ENCODE measurements at regions not wholly inside any gene's neighbourhood (a gene's known extent, or its start where the extent isn't known, plus 50 kb on each side); places are given as distances from the start of the nearest gene placed in this dataset.

DNA sequence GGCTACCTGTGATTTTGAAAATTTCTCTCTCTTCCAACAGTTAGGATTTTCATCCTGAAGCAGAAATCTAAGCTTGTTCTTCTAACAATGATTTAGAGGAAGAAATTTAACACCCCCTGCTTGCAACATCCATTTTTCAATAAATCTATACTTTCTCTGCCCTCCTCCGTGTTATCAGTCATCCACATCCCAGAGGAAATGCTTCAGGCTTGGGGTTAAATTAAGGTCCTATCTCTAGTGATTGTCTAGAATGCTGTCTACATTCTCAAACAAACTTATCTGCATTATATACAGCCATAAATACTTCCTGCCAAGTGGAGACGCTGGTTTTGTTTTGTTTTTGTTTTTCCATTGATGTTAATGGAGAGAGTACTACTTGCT, 371.0 kb downstream of the CSNK1G3 start:
- no peak for DNase-seq

DNA sequence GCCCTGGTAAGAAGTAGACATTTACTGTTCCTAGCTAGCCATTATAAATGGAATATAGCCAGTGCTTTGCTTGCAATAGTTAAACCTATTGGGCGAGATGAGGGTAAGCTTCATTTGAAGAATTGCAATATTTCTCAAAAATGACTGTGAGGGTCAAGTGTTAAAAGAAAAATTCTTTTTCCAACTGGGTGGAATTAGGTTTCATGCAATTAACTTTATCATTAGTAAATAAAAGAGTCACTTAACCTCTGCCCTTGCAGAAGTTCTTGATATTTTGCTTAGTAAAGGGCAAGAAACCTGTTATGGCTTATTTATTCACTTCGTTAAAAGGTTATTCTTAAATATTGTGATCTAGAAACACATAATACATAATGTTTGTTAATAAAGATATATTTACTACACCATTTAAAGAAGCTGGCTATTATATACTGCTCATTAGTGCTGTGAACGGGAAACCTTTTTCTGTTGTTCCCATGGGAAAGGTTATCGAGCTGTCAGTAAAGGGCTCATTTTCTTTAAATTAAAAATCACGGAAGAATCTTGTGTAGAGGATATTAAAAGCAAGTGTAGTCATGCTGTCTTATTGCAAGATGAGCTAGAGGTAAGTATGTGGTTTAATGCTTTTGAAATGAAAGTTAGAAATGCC, 370.5 kb downstream of the CSNK1G3 start:
- peak; percentile 27 for DNase-seq

DNA sequence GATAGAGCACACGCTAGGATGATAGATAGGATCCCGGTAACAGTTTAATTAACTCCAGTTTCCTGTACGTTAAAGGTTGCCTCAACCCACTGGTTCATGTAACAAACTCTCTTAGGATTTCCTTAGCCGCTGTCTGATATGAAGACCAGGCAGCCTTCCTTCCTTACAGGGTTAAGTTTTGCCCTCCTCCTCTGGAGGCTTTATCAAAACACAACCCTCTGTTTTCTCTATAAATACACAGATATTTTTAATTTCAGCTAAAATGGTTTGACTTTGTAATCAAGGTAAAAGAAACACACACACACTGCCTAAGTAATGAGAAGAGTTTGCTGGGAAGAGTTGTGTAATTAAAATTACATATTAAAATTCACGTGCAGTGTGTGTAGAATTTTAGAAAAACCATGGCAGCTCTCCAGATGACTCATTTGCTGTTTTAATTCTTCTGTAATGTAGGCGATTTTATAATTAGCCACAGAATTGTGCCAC, 369.8 kb downstream of the CSNK1G3 start:
- no peak for DNase-seq

DNA sequence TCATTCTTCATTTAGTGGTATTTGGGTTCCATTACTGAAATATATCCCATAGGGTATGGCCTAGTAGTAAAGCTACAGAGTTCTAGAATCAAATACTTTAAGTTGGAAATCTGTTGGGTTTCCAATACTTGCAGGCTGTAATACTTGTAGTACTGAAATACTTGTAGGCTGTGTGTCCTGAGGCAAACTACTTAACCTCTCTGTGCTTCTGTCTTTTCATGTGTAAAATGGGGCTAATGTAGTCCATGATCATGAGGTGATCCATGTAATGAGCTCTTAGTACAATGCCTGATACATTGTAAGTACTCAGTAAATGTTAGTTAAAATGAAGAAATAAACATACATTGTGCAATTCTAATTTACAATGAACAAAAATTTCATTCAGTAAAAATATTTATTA, 368.9 kb downstream of the CSNK1G3 start:
- DNase-seq, result no peak

DNA sequence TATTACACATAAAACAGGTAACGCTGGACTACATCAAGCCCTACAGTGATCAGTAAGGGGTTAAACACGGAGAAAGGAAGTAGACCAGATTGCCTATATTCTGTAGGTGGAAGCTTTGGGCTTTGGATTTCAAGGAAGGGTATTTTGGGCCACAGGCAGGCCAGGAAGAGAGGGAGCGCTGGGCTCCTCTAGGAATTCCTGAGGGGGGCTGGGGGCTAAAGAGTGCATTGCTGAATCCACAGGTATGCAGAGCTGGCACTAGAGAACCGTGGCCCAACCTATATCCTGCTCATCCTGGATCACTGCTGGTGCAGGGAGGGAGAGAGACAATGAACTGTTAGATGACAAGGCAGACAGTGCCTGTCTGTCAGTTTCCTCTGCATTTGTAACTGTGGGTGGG, 367.1 kb downstream of the CSNK1G3 start:
- DNase-seq, result no peak

DNA sequence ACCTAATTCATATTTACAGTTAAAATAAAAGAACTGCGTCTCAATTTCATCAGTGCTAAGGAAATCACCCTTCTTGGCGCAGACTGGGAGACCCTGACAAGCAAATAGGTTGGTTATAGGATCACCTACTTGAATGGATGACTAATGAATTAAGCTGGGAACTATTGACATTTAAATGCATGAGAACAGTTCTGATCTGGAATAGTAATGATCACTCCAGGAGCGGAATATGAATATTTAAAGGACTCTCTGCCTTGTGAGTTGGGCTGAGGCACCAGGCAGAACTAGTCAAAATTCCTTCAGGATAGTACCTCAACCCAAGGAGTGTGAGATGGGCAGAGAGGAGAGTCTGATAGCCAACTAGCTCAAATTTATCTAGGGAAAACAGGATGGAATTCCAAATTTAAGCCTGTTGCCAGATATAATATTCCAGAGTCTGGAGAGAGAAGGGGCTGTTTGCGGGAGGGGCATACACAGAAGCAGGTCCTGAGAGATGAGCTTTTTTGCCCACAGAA, 364.4 kb downstream of the CSNK1G3 start:
- DNase-seq, result no peak

DNA sequence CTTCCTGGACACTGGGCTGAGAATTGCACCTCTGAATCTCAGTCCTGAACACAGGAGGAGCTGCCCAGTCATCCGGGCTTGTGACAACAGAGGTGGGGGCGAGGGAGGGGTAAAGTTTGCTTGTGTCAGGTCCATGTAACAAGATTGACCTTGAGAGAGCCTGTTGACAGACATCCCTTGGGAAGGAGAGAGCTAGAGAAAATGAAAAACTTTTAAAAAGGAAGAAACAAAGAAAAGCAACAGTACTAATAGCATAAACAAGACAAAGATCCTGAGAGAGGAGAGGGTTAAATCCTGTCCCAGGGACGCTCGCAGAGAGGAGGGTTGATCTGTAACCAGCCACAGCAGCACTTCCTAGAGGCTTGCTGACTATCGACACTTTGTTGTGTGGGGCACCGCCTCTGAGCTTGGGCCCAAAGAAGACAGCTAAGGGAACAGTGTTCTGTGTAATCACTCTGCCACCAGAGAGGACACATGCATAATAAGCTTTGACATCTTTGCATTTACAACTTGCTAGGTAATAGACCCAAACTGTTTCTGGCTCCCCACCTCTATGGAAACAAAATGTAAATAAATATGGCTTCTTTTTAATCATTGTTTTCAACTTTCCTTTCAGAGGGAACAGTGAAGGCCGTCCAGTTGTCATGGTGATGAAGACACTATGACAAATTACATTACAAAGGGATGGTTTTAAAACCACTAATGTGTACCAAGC, 363.7 kb downstream of the CSNK1G3 start:
- DNase-seq, result no peak

DNA sequence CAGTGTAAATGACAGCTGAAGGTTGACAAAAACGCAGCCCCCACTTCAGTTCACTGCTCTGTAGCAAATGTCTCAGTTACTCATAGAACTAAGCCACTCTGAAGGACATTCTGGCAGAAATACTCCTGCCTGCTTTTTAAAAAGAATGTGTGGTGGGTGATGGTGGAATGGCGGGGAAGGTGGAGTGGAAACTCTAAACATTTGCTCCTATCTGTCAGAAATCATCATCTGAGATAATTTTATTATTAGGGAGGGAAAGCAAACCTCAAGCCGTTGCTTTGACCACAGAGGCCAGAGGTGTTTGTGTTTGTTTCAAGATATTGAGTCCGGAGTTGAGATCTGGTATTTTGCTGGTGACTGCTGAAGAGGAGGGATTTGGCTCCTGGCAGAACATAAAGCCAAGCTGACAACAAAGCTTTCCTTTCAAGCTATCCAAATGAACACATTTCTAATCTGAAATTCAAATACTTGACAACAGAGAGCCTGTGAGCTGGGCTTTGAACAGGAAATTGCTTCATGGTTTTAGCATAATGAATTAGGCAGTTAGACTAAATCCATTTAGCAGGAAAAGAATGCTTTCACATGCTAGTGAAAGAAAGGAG, 362.7 kb downstream of the CSNK1G3 start:
- DNase-seq, result no peak

DNA sequence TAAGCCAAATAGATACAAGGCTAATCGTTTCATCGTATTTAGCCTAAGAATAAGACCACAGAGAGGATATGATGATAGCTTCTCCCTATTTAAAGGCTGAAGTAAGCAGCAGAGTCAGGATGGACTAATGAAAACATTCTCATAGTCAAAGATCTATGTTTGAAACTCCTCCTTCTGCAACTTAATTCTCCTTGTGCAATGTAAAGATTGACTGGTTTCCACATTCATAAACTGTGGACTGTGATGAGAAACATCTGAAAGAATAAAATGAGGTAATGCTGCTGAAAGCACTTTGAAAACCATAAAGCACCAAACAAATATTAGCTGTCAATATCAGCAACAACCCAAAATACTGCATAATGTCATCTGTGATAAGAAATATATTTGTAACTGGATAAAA, 361.9 kb downstream of the CSNK1G3 start:
- DNase-seq, result no peak

DNA sequence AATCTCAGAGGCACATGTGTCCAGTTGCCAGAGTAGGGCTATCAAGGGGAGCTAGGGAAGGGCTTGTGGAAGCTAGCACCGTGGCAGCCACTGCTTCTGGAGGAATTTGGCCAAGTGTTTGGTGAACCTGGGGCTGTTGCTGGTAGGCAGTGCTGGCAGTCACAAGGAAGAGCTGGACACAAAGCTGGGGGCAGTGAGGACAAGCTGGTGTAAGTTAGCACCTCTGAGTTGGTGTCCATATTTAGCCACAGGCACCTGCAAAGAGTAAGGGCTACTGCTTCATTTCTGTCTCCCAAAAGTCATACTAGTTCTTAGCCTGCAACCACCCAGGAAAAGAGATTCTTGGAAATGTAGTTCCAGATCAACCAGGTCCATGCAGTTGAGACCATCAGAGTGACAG, 359.4 kb downstream of the CSNK1G3 start:
- DNase-seq, result no peak

DNA sequence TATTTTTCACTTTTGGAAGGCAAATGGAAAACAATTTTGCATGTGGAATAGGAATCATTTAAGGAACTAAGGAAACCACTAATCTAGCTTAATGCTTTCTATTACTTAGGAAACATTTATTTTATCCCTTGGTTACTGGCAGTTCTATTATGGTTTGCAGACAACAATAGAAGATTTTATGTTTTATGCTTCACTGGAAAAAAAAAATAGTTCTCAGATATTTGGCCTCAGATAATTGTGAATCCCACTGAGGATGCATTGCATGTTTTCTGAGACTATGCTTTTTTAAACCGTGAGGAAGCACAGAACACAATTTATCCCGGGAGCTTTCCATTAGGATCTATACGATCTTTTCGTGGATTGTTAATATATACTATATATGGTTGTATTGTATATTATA, 356.9 kb downstream of the CSNK1G3 start:
- no peak for DNase-seq

DNA sequence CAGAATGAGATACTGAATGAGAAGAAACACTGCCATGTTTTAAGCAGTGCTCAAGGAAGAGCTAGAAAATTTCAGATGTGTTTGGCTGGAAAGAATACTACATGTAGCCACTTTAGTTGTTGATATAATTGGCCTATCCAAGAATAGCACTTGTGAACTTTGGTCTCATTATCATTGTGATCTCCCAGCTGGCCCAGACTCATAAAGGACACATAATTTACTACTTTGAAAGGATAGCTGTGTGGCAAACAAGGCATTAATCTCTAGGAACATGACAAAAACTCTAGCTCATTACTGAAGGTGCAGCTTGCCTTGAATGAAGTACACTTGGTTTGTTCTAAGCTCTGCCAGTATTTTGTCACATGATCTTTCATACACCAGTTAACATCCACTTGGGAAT, 356.3 kb downstream of the CSNK1G3 start:
- DNase-seq, result peak; percentile 2

DNA sequence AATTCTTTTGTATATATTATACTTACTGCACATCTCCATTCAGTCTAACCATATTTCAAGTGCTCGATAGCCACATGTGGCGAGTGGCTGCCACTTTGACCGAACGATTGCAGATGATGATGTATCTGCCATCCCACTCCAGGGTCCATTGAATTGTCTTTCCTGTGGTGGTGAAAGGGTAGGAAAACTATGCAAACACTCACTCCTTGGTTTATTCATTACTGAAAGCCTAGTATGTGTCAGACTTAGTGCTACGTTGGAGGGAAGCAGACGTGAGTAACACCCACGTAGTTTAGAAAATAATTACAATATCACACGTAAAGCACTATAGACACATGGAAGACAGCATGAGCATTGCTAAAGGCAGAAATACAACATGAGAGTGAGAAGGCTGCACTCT, 353.7 kb downstream of the CSNK1G3 start:
- DNase-seq, result no peak

DNA sequence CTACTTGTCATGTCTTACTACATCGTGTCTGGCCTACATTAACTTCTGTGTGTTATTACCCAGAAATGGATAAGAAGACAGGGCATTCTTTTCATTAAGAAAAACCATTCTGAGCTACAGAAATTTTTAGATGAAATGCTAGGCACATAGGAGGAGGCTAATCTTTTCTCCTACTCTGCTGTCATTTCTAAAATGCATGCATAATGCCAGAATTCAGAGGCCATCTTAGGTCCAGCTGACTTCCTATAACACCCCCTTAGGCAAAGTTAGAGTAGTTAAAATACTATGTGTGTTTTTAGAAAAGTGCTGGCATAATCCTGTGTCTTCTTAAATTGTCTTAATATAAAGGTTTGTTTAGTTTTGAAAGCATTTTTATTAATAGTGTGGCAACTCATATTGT, 352.6 kb downstream of the CSNK1G3 start:
- no peak for DNase-seq

DNA sequence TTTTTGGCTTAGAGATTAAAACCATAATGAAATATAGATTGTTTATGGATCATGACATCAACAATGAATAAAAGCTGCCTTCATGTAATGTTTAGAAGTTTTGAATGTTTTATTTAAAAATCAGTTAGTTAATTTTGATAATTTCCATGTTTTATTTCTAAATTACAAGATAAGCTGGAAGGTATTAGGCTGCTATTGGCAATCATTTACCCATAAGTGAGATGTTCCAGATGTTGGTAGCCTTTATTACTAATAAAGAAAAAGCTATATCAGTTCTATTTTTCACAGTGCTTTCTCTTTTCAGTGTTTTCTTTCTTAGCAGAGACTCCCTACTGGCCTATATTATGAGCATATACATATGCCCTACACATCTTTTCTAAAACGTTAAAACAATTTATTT, 347.0 kb downstream of the CSNK1G3 start:
- DNase-seq, result no peak

DNA sequence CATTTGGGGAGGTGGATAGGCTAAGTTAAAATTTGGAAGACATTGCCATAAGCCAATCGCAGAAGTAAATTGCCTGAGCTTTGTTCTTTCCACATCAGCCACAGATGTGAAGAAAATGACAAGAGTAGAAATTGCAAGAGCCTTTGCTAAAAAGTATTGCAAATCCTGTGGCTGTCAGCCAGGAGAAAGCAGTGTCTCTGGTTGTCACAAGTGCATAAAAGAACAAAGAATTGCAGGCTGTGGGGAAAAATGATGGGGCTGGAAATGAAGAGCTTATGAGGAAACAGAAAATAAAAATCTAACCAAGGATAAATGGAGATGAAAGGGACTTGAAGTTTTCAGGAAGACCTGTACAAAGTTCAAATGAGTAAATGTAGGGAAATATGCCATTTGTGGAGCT, 344.8 kb downstream of the CSNK1G3 start:
- no peak for DNase-seq

DNA sequence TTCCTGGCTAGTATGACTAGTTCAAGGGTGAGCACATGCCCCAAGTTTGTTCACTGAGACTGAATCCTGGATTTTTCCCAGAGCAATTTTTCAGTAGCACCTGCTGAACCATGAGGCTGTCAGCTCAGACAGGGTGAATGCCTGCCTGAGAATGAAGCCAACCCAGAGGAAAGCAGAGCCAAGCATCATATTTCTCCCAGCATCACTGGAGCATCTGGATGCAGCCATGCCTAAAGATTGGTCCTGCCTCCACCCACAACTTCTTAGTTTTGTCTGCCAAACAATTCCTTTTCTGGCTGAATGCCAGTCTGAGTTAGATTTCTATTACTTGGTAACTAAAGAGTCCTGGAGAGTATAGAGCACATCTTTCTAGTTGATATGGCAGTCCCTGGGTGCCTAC, 343.6 kb downstream of the CSNK1G3 start:
- DNase-seq, result peak; percentile 92

DNA sequence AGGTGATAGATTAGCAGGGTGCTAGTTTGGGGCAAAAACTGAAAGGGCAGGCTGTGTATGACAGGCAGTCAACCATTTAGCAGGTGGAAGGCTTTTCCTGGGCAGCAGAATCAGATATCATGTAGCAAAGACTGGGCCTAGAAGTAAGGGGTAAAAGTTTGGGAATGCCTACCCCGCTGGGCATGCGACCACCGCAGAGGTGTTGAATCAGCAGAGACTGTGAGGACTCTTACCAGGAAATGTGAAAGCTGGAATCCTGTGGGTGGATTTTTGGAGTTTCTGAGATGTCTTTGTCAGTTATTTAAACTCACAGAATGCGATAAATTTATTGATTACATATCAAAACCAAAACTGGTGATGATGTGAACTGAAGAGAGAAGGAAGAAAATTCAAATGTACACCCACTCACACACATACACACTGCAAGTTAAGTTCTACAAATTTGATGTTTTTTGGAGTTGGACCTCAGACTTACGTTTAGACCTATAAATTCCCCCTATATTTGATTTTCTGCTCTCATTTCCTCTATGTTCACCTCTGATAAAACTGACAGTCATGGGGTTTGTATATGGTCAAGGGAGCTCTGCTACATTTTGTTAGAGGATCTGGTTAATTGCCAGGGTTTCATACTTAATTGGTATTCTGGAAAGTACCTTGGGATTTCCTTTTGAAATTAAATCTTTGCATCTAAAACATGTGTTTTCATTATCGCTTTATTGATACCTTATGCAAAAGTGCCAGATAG, 333.6 kb downstream of the CSNK1G3 start:
- no peak for DNase-seq

DNA sequence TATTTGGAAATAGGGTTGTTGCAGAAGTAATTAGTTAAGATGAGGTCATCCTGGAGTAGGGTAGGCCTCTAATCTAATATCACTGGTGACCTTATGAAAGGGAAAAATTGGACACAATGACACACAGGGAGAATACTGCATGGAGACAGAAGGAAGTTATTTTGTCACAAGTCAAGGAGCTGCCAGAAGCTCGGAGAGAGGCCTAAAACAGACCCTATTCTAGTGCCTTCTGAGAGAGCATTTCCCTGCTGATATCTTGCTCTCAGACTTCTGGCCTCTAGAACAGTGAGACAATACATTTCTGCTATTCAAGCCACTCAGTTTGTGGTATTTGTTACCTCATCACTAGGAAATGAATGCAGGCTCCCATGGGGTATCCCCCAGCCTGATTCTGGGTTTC, 332.9 kb downstream of the CSNK1G3 start:
- no peak for DNase-seq

DNA sequence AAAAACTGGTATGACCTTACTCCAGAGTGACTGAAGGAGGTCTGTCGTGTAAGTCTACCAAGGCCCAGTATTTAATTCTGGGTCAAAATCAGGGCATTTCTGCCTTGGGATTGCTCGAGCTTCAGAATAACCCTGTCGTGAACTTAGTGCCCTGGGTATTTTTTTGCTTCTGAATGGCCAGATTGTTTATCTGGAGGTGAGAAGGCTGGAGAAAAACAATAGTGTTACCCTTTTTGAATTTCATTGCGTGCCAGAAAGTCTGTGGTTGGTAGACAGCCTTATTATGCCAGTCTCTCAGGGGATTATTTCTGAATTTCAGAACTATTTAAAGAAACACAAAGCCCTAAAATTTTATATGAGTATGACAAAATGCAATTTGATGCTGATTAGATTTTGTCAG, 323.4 kb downstream of the CSNK1G3 start:
- no peak for DNase-seq

DNA sequence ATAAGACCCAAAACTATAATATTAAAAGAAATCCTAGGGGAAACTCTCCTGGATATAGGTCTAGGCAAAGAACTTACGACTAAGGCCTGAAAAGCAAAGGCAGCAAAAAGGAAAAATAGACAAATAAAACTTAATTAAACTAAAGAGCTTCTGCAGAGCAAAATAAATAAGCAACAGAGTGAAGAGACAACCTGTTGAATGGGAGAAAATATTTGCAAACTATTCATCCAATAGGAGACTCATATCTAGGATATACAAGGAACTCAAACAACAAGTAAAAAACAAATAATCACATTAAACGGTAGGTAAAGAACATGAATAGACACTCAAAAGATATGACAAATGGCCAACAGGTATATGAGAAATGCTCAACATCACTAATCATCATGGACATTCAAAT, 318.6 kb downstream of the CSNK1G3 start:
- no peak for DNase-seq

DNA sequence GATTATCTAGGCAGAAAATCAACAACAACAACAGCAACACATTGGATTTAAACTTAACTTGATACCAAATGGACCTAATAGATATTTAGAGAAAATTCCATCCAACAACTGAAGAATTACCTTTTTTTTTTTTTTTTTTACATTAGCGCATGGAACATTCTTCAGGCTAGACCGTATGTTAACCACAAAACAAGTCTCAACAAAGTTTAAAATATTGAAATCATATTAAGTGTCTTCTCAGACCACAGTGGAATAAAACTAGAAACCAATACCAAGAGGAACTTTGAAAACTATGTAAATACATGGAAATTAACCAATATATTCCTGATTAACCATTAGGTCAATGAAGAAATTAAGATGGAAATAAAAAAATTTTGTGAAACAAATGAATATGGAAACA, 315.8 kb downstream of the CSNK1G3 start:
- DNase-seq, result no peak

DNA sequence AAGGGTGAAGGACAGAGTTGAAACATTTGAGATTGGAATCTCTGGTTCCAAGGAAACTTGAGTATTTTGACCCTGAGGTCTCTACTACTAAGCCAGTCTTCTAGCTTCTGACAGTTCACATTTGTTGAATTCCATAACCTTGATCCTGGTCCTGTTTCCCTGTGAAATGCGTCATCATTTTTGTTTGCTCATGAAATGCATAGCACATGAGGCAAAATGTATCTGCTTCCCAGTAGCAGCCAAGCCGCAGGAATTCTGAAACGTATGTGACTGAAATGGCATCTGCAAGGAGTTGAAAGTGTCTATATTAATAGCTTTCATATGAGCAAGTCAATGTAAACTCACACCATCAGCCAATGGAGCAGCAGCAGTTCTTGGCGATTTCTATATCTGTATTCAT, 307.9 kb downstream of the CSNK1G3 start:
- no peak for DNase-seq

DNA sequence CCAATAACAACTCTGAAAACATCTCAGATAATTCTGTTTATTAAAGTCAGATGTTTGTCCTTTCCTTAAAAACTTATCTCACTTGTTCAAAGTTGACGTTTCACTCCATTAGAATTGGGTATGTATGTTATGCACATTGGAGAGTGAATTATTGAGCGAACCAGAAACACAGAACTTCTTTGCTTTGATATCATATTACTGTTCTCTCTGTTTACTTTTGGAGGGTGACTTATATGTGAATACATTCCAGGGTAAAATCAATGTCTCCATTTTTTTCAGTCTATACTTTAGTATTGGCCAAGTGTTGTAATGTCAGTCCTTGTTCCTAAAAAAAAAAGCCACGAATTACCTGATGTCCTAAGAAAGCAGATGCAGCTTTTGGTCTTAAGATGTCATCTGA, 307.4 kb downstream of the CSNK1G3 start:
- DNase-seq, result no peak
